A549 (cell line): ENCODE measurements at regions not wholly inside any gene's neighbourhood (a gene's known extent, or its start where the extent isn't known, plus 50 kb on each side); places are given as distances from the start of the nearest gene placed in this dataset.

ENCODE experiments used
- ATAC-seq, 2 experiments: fragments of 200-7000 bp in 1 of 2; fragments of >200 bp in 1 of 2; cut with Nextera tagmentation in 1 of 2; cut with Tn5 transposase in 1 of 2; 3 replicates each; pipeline versions ENCODE4 v1.8.0 to v1.9.1; 2018 to 2020; ENCODE audit warnings: mild to moderate bottlenecking in 1 of 2, moderate library complexity in 1 of 2
- CTCF ChIA-PET: fragments of 300-600 bp; sonication (Branson Sonifier 250); formaldehyde crosslinking; extraction: SDS; loops from one replicate; lab custom pipeline; 2021; ENCODE audit warnings: antibody characterized with exemption, inconsistent platforms; lab: Yijun Ruan, JAX
- POLR2A ChIA-PET: fragments of 350-600 bp; formaldehyde crosslinking; extraction: SDS; loops from one replicate; lab custom pipeline; 2021; ENCODE audit warnings: antibody characterized with exemption, inconsistent platforms; lab: Yijun Ruan, JAX
- DNase-seq, 2 experiments: peaks; one replicate each; pipeline versions ENCODE4 v3.0.0 to v3.0.0-alpha.2; 2011 to 2016; ENCODE audit warnings: low read depth in 1 of 2, low spot score in 1 of 2
- FAIRE-seq: peaks from 2 replicates; lab custom pipeline; 2011; peaks lifted over from hg19 to GRCh38; lab: Jason Lieb, UNC
- H3K27ac ChIP-seq, 2 experiments: fragments of >200 bp; sonication (Bioruptor Twin); formaldehyde crosslinking; 3 replicates each; pipeline ENCODE4 v1.5.1; 2016 to 2017
- H3K4me1 ChIP-seq: fragments of >200 bp; sonication (Bioruptor Twin); formaldehyde crosslinking; 3 replicates; pipeline ENCODE4 v1.6.1; 2016
- H3K4me2 ChIP-seq: fragments of >200 bp; sonication (Bioruptor Twin); formaldehyde crosslinking; 3 replicates; pipeline ENCODE4 v1.6.1; 2016
- H3K4me3 ChIP-seq: fragments of >200 bp; sonication (Bioruptor Twin); formaldehyde crosslinking; 3 replicates; pipeline ENCODE4 v1.5.1; 2016
- H3K9me3 ChIP-seq: fragments of >200 bp; sonication (Bioruptor Twin); formaldehyde crosslinking; 3 replicates; pipeline ENCODE4 v1.6.1; 2016
- BHLHE40 ChIP-seq: IDR thresholded peaks from 2 replicates; pipeline ENCODE4 v1.6.1; 2012; ENCODE audit warnings: low read depth, low read length, inconsistent platforms
- CBX8 ChIP-seq: fragments of 200-600 bp; sonication (generic); IDR thresholded peaks from 2 replicates; pipeline ENCODE4 v1.6.1; 2016
- CEBPB ChIP-seq, 2 experiments: fragments of >200 bp in 1 of 2; sonication (Bioruptor Twin) in 1 of 2; formaldehyde crosslinking in 1 of 2; IDR thresholded peaks; 2 replicates each; pipeline ENCODE4 v1.6.1; 2012 to 2016
- EP300 ChIP-seq, 2 experiments: fragments of >200 bp; sonication (Bioruptor Twin); formaldehyde crosslinking; IDR thresholded peaks; 2 replicates in 1 of 2; 3 replicates in 1 of 2; pipeline ENCODE4 v1.6.1; 2016 to 2017
- FOSB ChIP-seq: fragments of 250-450 bp; sonication (Bioruptor Pico); IDR thresholded peaks from 2 replicates; pipeline ENCODE4 v1.5.0; 2020; ENCODE audit warnings: mild to moderate bottlenecking, moderate library complexity
- GATA3 ChIP-seq: IDR thresholded peaks from 2 replicates; pipeline ENCODE4 v1.6.1; 2012; ENCODE audit warnings: borderline replicate concordance
- HOXB5 ChIP-seq: fragments of 250-450 bp; sonication (Bioruptor Pico); IDR thresholded peaks from 2 replicates; pipeline ENCODE4 v1.5.0; 2020; ENCODE audit warnings: mild to moderate bottlenecking, moderate library complexity
- MAFK ChIP-seq: fragments of 450-650 bp; IDR thresholded peaks from 2 replicates; pipeline ENCODE4 v1.6.1; 2014; ENCODE audit not compliant: partially characterized antibody
- MAZ ChIP-seq: fragments of 150-350 bp; IDR thresholded peaks from 2 replicates; pipeline ENCODE4 v1.6.1; 2014; ENCODE audit warnings: antibody characterized with exemption, low read depth, low read length, borderline replicate concordance
- NR3C1 ChIP-seq: fragments of >200 bp; sonication (Bioruptor Twin); formaldehyde crosslinking; IDR thresholded peaks from 3 replicates; pipeline ENCODE4 v1.6.1; 2017
- POLR2AphosphoS2 ChIP-seq: conservative IDR thresholded peaks from 2 replicates; pipeline ENCODE4 v1.6.1; 2012; ENCODE audit warnings: low read length, improper control_type of control experiment, inconsistent platforms
- RFX5 ChIP-seq: fragments of 450-650 bp; IDR thresholded peaks from 2 replicates; pipeline ENCODE4 v1.7.1; 2014; ENCODE audit warnings: antibody characterized with exemption, mild to moderate bottlenecking, moderate library complexity
- RNF2 ChIP-seq: fragments of 200-600 bp; sonication (generic); IDR thresholded peaks from 2 replicates; pipeline ENCODE4 v1.6.1; 2016; ENCODE audit warnings: low read depth, mild to moderate bottlenecking, antibody characterized with exemption, moderate library complexity, borderline replicate concordance
- SREBF2 ChIP-seq: fragments of 450-650 bp; IDR thresholded peaks from 2 replicates; pipeline ENCODE4 v1.6.1; 2014; ENCODE audit warnings: mild to moderate bottlenecking, moderate library complexity
- ZSCAN20 ChIP-seq: fragments of 250-450 bp; sonication (Bioruptor Pico); IDR thresholded peaks from 2 replicates; pipeline ENCODE4 v1.8.0; 2022; ENCODE audit warnings: mild to moderate bottlenecking, moderate library complexity
- WGBS: methylation state at CpG from one replicate; pipeline ENCODE4 v1.1.6; 2017; ENCODE audit errors: missing lambda C conversion rate; 5-methylcytosine and 5-hydroxymethylcytosine counted together
- TF ChIP-seq, protein P1 (sequence below): fragments of 200-600 bp; sonication (generic); IDR thresholded peaks from 2 replicates; pipeline ENCODE4 v1.6.1; 2016; ENCODE audit warnings: antibody characterized with exemption, mild to moderate bottlenecking, moderate library complexity
- TF ChIP-seq, protein P2 (sequence below): fragments of >200 bp; sonication (Bioruptor Twin); formaldehyde crosslinking; IDR thresholded peaks from 3 replicates; pipeline ENCODE4 v1.5.1; 2016
- TF ChIP-seq, protein P3 (sequence below): IDR thresholded peaks from 2 replicates; pipeline ENCODE4 v1.6.1; 2012; ENCODE audit warnings: low read depth, borderline replicate concordance
- TF ChIP-seq, protein P4 (sequence below): fragments of 450-650 bp; IDR thresholded peaks from 2 replicates; pipeline ENCODE4 v1.6.1; 2014; ENCODE audit warnings: antibody characterized with exemption
- TF ChIP-seq, protein P5 (sequence below): IDR thresholded peaks from 2 replicates; pipeline ENCODE4 v1.6.1; 2012
- TF ChIP-seq, protein P6 (sequence below): IDR thresholded peaks from 2 replicates; pipeline ENCODE4 v1.6.1; 2012

DNA sequence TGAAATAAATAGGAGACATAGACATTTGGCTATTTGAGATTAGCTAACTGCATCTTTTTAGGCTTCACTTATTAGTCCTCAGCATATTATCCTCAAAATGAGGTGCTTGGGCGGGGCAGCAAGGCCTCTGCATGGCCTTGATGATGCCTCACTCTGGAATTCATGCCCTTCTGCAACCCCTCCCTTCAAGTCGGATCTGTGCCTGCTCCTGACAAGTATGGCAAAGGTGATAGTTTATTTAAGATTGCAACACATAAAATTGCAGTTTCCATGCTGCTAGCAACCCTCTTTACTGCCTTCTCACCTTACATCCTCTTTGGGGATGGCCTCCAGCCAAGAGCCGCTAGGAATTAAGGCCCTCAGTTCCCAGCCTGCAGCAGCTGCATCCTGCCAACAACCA lies 241.3 kb upstream of the ADARB2 start:
- 0% methylated on average over 3 of the region's 3 CpGs for WGBS
- no peak for DNase-seq

DNA sequence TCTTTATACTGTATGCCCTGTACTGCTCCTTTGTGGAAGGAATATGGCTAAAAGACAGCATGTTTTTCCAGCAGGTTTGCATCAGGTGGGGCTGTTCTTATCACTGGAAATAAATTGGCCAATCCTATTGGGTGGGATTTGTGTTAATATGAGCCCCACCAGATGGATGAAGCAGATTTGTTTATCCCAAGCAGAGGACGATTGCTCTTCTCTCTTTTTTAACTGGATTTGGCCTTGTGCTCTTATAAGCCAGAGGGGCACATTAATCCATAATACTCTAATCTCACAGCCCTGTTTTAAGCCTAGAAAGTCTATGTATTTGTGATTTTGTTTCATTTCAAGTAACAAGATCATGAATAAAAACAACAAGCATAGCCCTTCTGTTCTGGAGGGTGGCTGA lies 240.1 kb upstream of the ADARB2 start:
- Histone ChIP-seq H3K9me3 (no peaks in the 10 kb centered on the region), H3K4me3 (no peak overlapping the region), H3K4me1 (no peaks in the 10 kb centered on the region), H3K27ac (no peak overlapping the region), H3K4me2 (no peak overlapping the region)
- CTCF ChIA-PET = no interaction called here
- DNase-seq (no peak), FAIRE-seq (no peak), ATAC-seq (no peak)
- 0% methylated on average over 1 of the region's 1 CpG for WGBS
- POLR2A ChIA-PET = no interaction called here
- TF ChIP-seq, protein P1, sequence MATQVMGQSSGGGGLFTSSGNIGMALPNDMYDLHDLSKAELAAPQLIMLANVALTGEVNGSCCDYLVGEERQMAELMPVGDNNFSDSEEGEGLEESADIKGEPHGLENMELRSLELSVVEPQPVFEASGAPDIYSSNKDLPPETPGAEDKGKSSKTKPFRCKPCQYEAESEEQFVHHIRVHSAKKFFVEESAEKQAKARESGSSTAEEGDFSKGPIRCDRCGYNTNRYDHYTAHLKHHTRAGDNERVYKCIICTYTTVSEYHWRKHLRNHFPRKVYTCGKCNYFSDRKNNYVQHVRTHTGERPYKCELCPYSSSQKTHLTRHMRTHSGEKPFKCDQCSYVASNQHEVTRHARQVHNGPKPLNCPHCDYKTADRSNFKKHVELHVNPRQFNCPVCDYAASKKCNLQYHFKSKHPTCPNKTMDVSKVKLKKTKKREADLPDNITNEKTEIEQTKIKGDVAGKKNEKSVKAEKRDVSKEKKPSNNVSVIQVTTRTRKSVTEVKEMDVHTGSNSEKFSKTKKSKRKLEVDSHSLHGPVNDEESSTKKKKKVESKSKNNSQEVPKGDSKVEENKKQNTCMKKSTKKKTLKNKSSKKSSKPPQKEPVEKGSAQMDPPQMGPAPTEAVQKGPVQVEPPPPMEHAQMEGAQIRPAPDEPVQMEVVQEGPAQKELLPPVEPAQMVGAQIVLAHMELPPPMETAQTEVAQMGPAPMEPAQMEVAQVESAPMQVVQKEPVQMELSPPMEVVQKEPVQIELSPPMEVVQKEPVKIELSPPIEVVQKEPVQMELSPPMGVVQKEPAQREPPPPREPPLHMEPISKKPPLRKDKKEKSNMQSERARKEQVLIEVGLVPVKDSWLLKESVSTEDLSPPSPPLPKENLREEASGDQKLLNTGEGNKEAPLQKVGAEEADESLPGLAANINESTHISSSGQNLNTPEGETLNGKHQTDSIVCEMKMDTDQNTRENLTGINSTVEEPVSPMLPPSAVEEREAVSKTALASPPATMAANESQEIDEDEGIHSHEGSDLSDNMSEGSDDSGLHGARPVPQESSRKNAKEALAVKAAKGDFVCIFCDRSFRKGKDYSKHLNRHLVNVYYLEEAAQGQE = no peak
- TF ChIP-seq RNF2 = no peak
- TF ChIP-seq, protein P2, sequence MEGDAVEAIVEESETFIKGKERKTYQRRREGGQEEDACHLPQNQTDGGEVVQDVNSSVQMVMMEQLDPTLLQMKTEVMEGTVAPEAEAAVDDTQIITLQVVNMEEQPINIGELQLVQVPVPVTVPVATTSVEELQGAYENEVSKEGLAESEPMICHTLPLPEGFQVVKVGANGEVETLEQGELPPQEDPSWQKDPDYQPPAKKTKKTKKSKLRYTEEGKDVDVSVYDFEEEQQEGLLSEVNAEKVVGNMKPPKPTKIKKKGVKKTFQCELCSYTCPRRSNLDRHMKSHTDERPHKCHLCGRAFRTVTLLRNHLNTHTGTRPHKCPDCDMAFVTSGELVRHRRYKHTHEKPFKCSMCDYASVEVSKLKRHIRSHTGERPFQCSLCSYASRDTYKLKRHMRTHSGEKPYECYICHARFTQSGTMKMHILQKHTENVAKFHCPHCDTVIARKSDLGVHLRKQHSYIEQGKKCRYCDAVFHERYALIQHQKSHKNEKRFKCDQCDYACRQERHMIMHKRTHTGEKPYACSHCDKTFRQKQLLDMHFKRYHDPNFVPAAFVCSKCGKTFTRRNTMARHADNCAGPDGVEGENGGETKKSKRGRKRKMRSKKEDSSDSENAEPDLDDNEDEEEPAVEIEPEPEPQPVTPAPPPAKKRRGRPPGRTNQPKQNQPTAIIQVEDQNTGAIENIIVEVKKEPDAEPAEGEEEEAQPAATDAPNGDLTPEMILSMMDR = no peak
- TF ChIP-seq CBX8 = no peak
- TF ChIP-seq GATA3 = no peak
- TF ChIP-seq CEBPB (IDR thresholded peaks at IDR 0.05) = no peak
- no peak for TF ChIP-seq BHLHE40
- no peak for TF ChIP-seq EP300 (IDR thresholded peaks at IDR 0.05)
- TF ChIP-seq, protein P3, sequence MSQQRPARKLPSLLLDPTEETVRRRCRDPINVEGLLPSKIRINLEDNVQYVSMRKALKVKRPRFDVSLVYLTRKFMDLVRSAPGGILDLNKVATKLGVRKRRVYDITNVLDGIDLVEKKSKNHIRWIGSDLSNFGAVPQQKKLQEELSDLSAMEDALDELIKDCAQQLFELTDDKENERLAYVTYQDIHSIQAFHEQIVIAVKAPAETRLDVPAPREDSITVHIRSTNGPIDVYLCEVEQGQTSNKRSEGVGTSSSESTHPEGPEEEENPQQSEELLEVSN = no peak
- no peak for TF ChIP-seq MAFK
- no peak for TF ChIP-seq MAZ
- TF ChIP-seq RFX5 = no peak
- TF ChIP-seq, protein P4, sequence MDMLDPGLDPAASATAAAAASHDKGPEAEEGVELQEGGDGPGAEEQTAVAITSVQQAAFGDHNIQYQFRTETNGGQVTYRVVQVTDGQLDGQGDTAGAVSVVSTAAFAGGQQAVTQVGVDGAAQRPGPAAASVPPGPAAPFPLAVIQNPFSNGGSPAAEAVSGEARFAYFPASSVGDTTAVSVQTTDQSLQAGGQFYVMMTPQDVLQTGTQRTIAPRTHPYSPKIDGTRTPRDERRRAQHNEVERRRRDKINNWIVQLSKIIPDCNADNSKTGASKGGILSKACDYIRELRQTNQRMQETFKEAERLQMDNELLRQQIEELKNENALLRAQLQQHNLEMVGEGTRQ = no peak
- TF ChIP-seq NR3C1 = no peak
- no peak for TF ChIP-seq FOSB (CRISPR knock-in tag)
- TF ChIP-seq, protein P5, sequence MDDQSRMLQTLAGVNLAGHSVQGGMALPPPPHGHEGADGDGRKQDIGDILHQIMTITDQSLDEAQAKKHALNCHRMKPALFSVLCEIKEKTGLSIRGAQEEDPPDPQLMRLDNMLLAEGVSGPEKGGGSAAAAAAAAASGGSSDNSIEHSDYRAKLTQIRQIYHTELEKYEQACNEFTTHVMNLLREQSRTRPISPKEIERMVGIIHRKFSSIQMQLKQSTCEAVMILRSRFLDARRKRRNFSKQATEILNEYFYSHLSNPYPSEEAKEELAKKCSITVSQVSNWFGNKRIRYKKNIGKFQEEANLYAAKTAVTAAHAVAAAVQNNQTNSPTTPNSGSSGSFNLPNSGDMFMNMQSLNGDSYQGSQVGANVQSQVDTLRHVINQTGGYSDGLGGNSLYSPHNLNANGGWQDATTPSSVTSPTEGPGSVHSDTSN = no peak
- TF ChIP-seq ZSCAN20 (CRISPR knock-in tag) = no peak
- TF ChIP-seq HOXB5 (CRISPR knock-in tag) = no peak
- TF ChIP-seq, protein P6, sequence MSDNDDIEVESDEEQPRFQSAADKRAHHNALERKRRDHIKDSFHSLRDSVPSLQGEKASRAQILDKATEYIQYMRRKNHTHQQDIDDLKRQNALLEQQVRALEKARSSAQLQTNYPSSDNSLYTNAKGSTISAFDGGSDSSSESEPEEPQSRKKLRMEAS = no peak
- no peak for TF ChIP-seq SREBF2

More for the DNA sequence above, 241.3 kb upstream of the ADARB2 start:
- Histone ChIP-seq H3K27ac (no peak overlapping the region), H3K9me3 (no peaks in the 10 kb centered on the region), H3K4me3 (no peak overlapping the region), H3K4me2 (no peak overlapping the region), H3K4me1 (no peaks in the 10 kb centered on the region)
- POLR2A ChIA-PET = no interaction called here
- ATAC-seq (no peak), FAIRE-seq (no peak)
- TF ChIP-seq POLR2AphosphoS2 = no peak
- CTCF ChIA-PET = no interaction called here
